NB4 (cell line): ENCODE measurements at regions not wholly inside any gene's neighbourhood (a gene's known extent, or its start where the extent isn't known, plus 50 kb on each side); places are given as distances from the start of the nearest gene placed in this dataset.

Experiments used
- MYC ChIP-seq: IDR thresholded peaks from 2 replicates; pipeline ENCODE4 v1.6.1; 2011; ENCODE audit warnings: low read depth, low read length
- POLR2A ChIP-seq: IDR thresholded peaks from 2 replicates; pipeline ENCODE4 v1.6.1; 2011; ENCODE audit warnings: mild to moderate bottlenecking; ENCODE audit not compliant: insufficient read length; ENCODE audit errors: extremely low read depth
- TF ChIP-seq, protein P1 (sequence below): IDR thresholded peaks from 2 replicates; pipeline ENCODE4 v1.6.1; 2011; ENCODE audit warnings: low read depth, low read length
- TF ChIP-seq, protein P2 (sequence below): IDR thresholded peaks from one replicate; pipeline ENCODE4 v1.5.1; 2012; ENCODE audit warnings: low read depth, low read length

DNA sequence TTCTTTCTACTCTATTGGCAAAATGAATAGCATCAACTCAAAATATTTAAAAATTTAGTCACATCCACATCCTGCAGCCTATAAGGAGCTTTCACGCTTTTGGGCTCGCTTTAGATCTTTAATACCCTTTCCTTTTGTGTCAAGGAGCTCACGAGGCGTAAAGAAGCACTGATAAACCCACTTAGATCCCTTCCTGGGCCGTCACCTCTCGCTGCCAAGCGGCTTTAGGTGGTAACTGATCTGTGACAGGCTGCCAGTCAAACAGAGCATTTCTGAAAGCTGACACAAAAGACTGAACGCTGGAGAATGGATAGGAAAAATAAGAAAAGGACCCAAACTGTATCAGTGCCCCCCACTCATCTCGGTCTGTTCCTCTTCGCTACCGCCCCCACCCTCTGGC, 385.7 kb upstream of the MMS22L start:
- TF ChIP-seq, protein P1, sequence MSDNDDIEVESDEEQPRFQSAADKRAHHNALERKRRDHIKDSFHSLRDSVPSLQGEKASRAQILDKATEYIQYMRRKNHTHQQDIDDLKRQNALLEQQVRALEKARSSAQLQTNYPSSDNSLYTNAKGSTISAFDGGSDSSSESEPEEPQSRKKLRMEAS = no peak
- TF ChIP-seq, protein P2, sequence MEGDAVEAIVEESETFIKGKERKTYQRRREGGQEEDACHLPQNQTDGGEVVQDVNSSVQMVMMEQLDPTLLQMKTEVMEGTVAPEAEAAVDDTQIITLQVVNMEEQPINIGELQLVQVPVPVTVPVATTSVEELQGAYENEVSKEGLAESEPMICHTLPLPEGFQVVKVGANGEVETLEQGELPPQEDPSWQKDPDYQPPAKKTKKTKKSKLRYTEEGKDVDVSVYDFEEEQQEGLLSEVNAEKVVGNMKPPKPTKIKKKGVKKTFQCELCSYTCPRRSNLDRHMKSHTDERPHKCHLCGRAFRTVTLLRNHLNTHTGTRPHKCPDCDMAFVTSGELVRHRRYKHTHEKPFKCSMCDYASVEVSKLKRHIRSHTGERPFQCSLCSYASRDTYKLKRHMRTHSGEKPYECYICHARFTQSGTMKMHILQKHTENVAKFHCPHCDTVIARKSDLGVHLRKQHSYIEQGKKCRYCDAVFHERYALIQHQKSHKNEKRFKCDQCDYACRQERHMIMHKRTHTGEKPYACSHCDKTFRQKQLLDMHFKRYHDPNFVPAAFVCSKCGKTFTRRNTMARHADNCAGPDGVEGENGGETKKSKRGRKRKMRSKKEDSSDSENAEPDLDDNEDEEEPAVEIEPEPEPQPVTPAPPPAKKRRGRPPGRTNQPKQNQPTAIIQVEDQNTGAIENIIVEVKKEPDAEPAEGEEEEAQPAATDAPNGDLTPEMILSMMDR = no peak
- no peak for TF ChIP-seq POLR2A
- no peak for TF ChIP-seq MYC
